MM.1S (cell line): ENCODE measurements at regions not wholly inside any gene's neighbourhood (a gene's known extent, or its start where the extent isn't known, plus 50 kb on each side); places are given as distances from the start of the nearest gene placed in this dataset.

ENCODE experiments used
- DNase-seq: peaks from one replicate; pipeline ENCODE4 v3.0.0-alpha.2; 2015
- H2AFZ ChIP-seq: fragments of 300-600 bp; sonication (generic); 2 replicates; pipeline ENCODE4 v1.6.0; 2016; ENCODE audit warnings: antibody characterized with exemption, low read length
- H3F3A ChIP-seq: fragments of 300-600 bp; sonication (generic); 2 replicates; pipeline ENCODE4 v1.6.1; 2016; ENCODE audit warnings: mild to moderate bottlenecking, antibody characterized with exemption, low read length, moderate library complexity, mixed read lengths; ENCODE audit not compliant: insufficient read depth
- H3K27ac ChIP-seq: fragments of 300-600 bp; sonication (generic); 2 replicates; pipeline ENCODE4 v1.5.1; 2016; ENCODE audit warnings: mild to moderate bottlenecking, low read length
- H3K27me3 ChIP-seq: fragments of 300-600 bp; sonication (generic); replicated peaks from 2 replicates; pipeline ENCODE4 v1.6.0; 2016; ENCODE audit warnings: low read length; ENCODE audit not compliant: insufficient read depth
- H3K36me3 ChIP-seq: fragments of 300-600 bp; sonication (generic); replicated peaks from 2 replicates; pipeline ENCODE4 v1.6.1; 2016; ENCODE audit warnings: mild to moderate bottlenecking, low read length, mixed read lengths; ENCODE audit not compliant: insufficient read depth
- H3K4me1 ChIP-seq: fragments of 300-600 bp; sonication (generic); 2 replicates; pipeline ENCODE4 v1.6.1; 2016; ENCODE audit warnings: low read length, mixed read lengths
- H3K4me2 ChIP-seq: fragments of 300-600 bp; sonication (generic); 2 replicates; pipeline ENCODE4 v1.6.0; 2016; ENCODE audit warnings: low read depth, low read length
- H3K4me3 ChIP-seq: fragments of 300-600 bp; sonication (generic); 2 replicates; pipeline ENCODE4 v1.5.1; 2016; ENCODE audit warnings: low read length, mixed read lengths
- H3K79me2 ChIP-seq: fragments of 300-600 bp; sonication (generic); 2 replicates; pipeline ENCODE4 v1.6.1; 2016; ENCODE audit warnings: mixed run types, low read length, mixed read lengths
- H3K9ac ChIP-seq: fragments of 300-600 bp; sonication (generic); 2 replicates; pipeline ENCODE4 v1.6.1; 2016; ENCODE audit warnings: low read length, mixed read lengths
- H3K9me2 ChIP-seq: fragments of 300-600 bp; sonication (generic); replicated peaks from 2 replicates; pipeline ENCODE4 v1.6.1; 2016; ENCODE audit warnings: mild to moderate bottlenecking, low read length, mixed read lengths; ENCODE audit not compliant: insufficient read depth
- H3K9me3 ChIP-seq: fragments of 300-600 bp; sonication (generic); replicated peaks from 2 replicates; pipeline ENCODE4 v1.6.1; 2016; ENCODE audit warnings: mild to moderate bottlenecking, low read length, mixed read lengths; ENCODE audit not compliant: insufficient read depth
- H4K20me1 ChIP-seq: fragments of 300-600 bp; sonication (generic); 2 replicates; pipeline ENCODE4 v1.6.1; 2016; ENCODE audit warnings: mild to moderate bottlenecking, low read length, moderate library complexity, mixed read lengths; ENCODE audit not compliant: insufficient read depth
- CTCF ChIP-seq: fragments of 300-600 bp; sonication (generic); IDR thresholded peaks from 2 replicates; pipeline ENCODE4 v1.5.1; 2016; ENCODE audit warnings: antibody characterized with exemption, low read length, mixed read lengths
- EZH2 ChIP-seq: fragments of 300-600 bp; sonication (generic); optimal IDR thresholded peaks from 2 replicates; pipeline ENCODE3; 2017; ENCODE audit warnings: low read depth, mild to moderate bottlenecking, antibody characterized with exemption, low read length, mixed read lengths
- EZH2phosphoT487 ChIP-seq: fragments of 300-600 bp; sonication (generic); IDR thresholded peaks from 2 replicates; pipeline ENCODE4 v1.6.1; 2018; ENCODE audit warnings: antibody characterized with exemption, low read length

- Histone ChIP-seq H3K79me2 (no peaks in the 10 kb centered on the region), H3K27ac (no peak overlapping the region), H3K9me2 (no peaks in the 10 kb centered on the region), H4K20me1 (no peaks in the 10 kb centered on the region), H3K9ac (no peak overlapping the region), H3F3A (no peaks in the 10 kb centered on the region), H2AFZ (no peak overlapping the region), H3K4me3 (no peak overlapping the region), H3K4me2 (no peak overlapping the region), H3K36me3 (no peaks in the 10 kb centered on the region), H3K4me1 (no peaks in the 10 kb centered on the region), H3K27me3 (no peaks in the 10 kb centered on the region), H3K9me3 (no peaks in the 10 kb centered on the region)
- TF ChIP-seq EZH2phosphoT487 (no peak), CTCF (no peak), EZH2 (no peak)
- no peak for DNase-seq
Measured at GRCh38 chr5:124330595-124331220, 415.7 kb downstream of the ZNF608 start.

- H3K36me3 ChIP-seq: no peaks in the 10 kb centered on the region
- DNase-seq: no peak
- H3K9me3 ChIP-seq: no peaks in the 10 kb centered on the region
- no peak overlapping the region for H3K9ac ChIP-seq
- no peaks in the 10 kb centered on the region for H4K20me1 ChIP-seq
- no peaks in the 10 kb centered on the region for H3K27me3 ChIP-seq
- H3K27ac ChIP-seq: no peak overlapping the region
- H3K9me2 ChIP-seq: no peaks in the 10 kb centered on the region
- no peak overlapping the region for H3K4me3 ChIP-seq
- H3F3A ChIP-seq: no peaks in the 10 kb centered on the region
- no peak overlapping the region for H2AFZ ChIP-seq
- TF ChIP-seq EZH2phosphoT487 (no peak), CTCF (no peak), EZH2 (no peak)
- no peak overlapping the region for H3K4me2 ChIP-seq
- H3K79me2 ChIP-seq: no peaks in the 10 kb centered on the region
- H3K4me1 ChIP-seq: no peaks in the 10 kb centered on the region
Measured at GRCh38 chr5:124328201-124328600, 418.2 kb downstream of the ZNF608 start.

GRCh38 chr5:124318661-124319060 is 427.8 kb downstream of the ZNF608 start:
- Histone ChIP-seq H4K20me1 (no peaks in the 10 kb centered on the region), H3K27me3 (no peaks in the 10 kb centered on the region), H3K4me2 (no peak overlapping the region), H3K27ac (no peak overlapping the region), H3K9me2 (no peaks in the 10 kb centered on the region), H3K36me3 (no peaks in the 10 kb centered on the region), H3K4me1 (no peaks in the 10 kb centered on the region), H3K9me3 (no peaks in the 10 kb centered on the region), H3F3A (no peaks in the 10 kb centered on the region), H3K9ac (no peak overlapping the region), H3K79me2 (no peaks in the 10 kb centered on the region), H3K4me3 (no peak overlapping the region), H2AFZ (no peak overlapping the region)
- TF ChIP-seq EZH2phosphoT487 (no peak), CTCF (no peak), EZH2 (no peak)
- no peak for DNase-seq
